ENCODE measurements at regions not wholly inside any gene's neighbourhood (a gene's known extent, or its start where the extent isn't known, plus 50 kb on each side); places are given as distances from the start of the nearest gene placed in this dataset.

DNA sequence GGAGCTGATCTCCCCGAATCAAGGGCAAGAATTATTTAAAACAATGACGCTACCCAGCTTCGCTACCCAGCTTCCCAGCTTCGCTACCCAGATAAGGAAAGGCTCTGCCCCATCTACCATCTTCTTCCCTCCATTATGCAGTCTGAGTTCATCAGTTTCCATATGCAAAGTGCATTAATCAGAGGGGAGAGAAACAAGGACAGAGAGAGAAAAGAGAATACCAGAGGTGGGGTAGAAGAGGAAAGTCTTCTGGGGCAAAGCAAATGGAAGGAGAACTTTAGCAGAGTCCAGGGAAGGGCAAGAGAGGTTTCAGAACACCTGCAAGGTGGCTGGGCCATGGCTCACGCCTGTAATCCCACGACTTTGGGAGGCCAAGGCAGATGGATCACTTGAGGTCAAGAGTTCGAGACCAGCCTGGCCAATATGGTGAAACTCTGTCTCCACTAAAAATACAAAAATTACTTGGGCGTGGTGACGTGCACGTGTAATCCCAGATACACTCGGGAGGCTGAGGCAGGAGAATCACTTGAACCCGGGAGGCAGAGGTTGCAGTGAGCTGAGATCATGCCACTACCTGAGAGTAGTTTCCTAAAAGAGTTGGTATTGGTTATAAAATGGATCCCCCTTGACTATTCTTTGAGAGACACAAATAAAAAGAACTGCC lies 70.4 kb upstream of the SPATA12 start (continued):
- TF ChIP-seq HDAC2 (IDR thresholded peaks at IDR 0.05; ENCODE audit: borderline replicate concordance in 1 of 2, low read depth in 2 of 2, low read length in 2 of 2) (no peak), BACH1 (IDR thresholded peaks at IDR 0.05; ENCODE audit: low read length) (no peak), PHF8 (conservative IDR thresholded peaks at IDR 0.05; ENCODE audit: low read depth, low read length) (no peak)
